ENCODE measurements at regions not wholly inside any gene's neighbourhood (a gene's known extent, or its start where the extent isn't known, plus 50 kb on each side); places are given as distances from the start of the nearest gene placed in this dataset.
A peak's percentile ranks its signal among the peaks of the same experiment; 100 is the strongest.

GRCh38 chr12:116399055-116399454 is 121.6 kb upstream of the MED13L start:
- in situ Hi-C loops (cut with HindIII; ENCODE audit: low pct_unique_long_range_greater_than_20kb, low sequenced_read_pairs) (no loop called here), intact Hi-C loops (cut with micrococcal nuclease; ENCODE audit: unreplicated experiment) (no loop called here)
- Histone ChIP-seq H3K4me1 (ENCODE audit: control insufficient read depth, insufficient read depth, low read length) (peaks cover 4% of the 10 kb centered on the region; the same call in 1 of the 2 replicates), H3K27me3 (ENCODE audit: control insufficient read depth, insufficient read depth, low read length) (no peaks in the 10 kb centered on the region), H3K27ac (ENCODE audit: low read length) (no peak overlapping the region), H3K9me3 (ENCODE audit: control insufficient read depth, insufficient read depth, low read depth, low read length) (peaks cover 12% of the 10 kb centered on the region), H3K36me3 (ENCODE audit: control insufficient read depth, insufficient read depth, low read length) (no peaks in the 10 kb centered on the region), H3K4me3 (ENCODE audit: low read depth in 2 of 2, low read length in 2 of 2) (no peak overlapping the region)
- CTCF ChIA-PET, result no interaction called here
- no peak for TF ChIP-seq POLR2AphosphoS5 (IDR thresholded peaks at IDR 0.05; ENCODE audit: low read depth, low read length)
- no peak for TF ChIP-seq SIN3A (IDR thresholded peaks at IDR 0.05; ENCODE audit: borderline replicate concordance, insufficient read depth, low read depth, low read length)
- TF ChIP-seq CTCF (IDR thresholded peaks at IDR 0.05), result no peak
- no peak for TF ChIP-seq REST (IDR thresholded peaks at IDR 0.05; ENCODE audit: insufficient read depth in 1 of 2, low read depth in 2 of 2, low read length in 1 of 2)
- TF ChIP-seq TCF7L2 (IDR thresholded peaks at IDR 0.05; ENCODE audit: low read depth, low read length), result no peak
- BruUV-seq (replicated peaks), result no TSS peak
- POLR2A ChIA-PET, result no interaction called here
- ATAC-seq, result no peak
- DNase-seq (ENCODE audit: low read depth, low spot score), result no peak

GRCh38 chr12:116400636-116401372 is 123.3 kb upstream of the MED13L start:
- in situ Hi-C loops (cut with HindIII; ENCODE audit: low pct_unique_long_range_greater_than_20kb, low sequenced_read_pairs), result no loop called here

More at GRCh38 chr12:116400636-116401372, 123.3 kb upstream of the MED13L start:
- no TSS peak for BruUV-seq (replicated peaks)
- Histone ChIP-seq H3K4me3 (ENCODE audit: low read depth in 2 of 2, low read length in 2 of 2) (no peak overlapping the region), H3K27me3 (ENCODE audit: control insufficient read depth, insufficient read depth, low read length) (no peaks in the 10 kb centered on the region), H3K27ac (ENCODE audit: low read length) (peak overlapping the region; percentile 76; the same call in 1 of the 2 replicates), H3K4me1 (ENCODE audit: control insufficient read depth, insufficient read depth, low read length) (peaks cover 4% of the 10 kb centered on the region; the same call in 1 of the 2 replicates), H3K9me3 (ENCODE audit: control insufficient read depth, insufficient read depth, low read depth, low read length) (peaks cover 12% of the 10 kb centered on the region), H3K36me3 (ENCODE audit: control insufficient read depth, insufficient read depth, low read length) (no peaks in the 10 kb centered on the region)
- ATAC-seq (no peak), DNase-seq (ENCODE audit: low read depth, low spot score) (no peak)
- ChIA-PET CTCF (no interaction called here), POLR2A (no interaction called here)
- TF ChIP-seq SIN3A (IDR thresholded peaks at IDR 0.05; ENCODE audit: borderline replicate concordance, insufficient read depth, low read depth, low read length), result no peak
- no peak for TF ChIP-seq TCF7L2 (IDR thresholded peaks at IDR 0.05; ENCODE audit: low read depth, low read length)
- TF ChIP-seq REST (IDR thresholded peaks at IDR 0.05; ENCODE audit: insufficient read depth in 1 of 2, low read depth in 2 of 2, low read length in 1 of 2), result no peak
- no peak for TF ChIP-seq POLR2AphosphoS5 (IDR thresholded peaks at IDR 0.05; ENCODE audit: low read depth, low read length)
- no peak for TF ChIP-seq CTCF (IDR thresholded peaks at IDR 0.05)
- intact Hi-C loops (cut with micrococcal nuclease; ENCODE audit: unreplicated experiment), result no loop called here

All from Panc1 (cell line).